ENCODE measurements at regions not wholly inside any gene's neighbourhood (a gene's known extent, or its start where the extent isn't known, plus 50 kb on each side); places are given as distances from the start of the nearest gene placed in this dataset.
A peak's percentile ranks its signal among the peaks of the same experiment; 100 is the strongest.
"Not testable (repeated sequence)": the region's sequence is repeated elsewhere in the genome, so short reads cannot be mapped to it uniquely, and the experiment has no call there.

DNA sequence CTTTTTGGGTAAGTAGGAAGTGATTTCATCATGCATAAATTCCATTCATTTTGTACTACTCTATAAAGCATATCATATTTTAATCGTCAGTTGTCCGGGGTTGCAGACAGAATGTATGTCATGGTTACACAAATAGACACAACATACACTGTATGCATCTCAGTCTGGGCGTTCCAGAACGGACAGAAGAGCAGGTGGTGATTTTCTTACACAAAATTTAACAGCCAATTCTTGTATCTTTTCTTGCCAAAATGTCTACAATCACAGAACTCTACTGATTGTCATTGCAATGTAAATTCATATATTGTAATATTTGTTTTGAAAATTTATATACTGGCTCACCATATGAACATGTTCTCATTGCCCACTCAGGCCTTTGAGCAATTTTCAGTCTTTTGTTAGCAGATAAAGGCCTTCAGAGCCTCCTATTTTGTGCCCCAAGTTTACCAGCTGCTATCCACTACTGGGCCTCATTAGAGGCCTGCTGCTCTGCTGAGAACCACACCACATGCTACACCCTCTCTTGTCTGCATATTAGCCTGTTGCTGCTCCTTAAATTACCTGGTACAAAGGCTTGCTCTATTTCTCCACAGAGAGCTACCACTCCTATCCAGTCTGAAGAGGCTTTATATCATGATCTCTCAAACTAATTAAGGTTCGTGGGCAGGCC is 61.5 kb downstream of the PRDM13 start:
- DNase-seq (ENCODE audit: low read depth), result no peak

DNA sequence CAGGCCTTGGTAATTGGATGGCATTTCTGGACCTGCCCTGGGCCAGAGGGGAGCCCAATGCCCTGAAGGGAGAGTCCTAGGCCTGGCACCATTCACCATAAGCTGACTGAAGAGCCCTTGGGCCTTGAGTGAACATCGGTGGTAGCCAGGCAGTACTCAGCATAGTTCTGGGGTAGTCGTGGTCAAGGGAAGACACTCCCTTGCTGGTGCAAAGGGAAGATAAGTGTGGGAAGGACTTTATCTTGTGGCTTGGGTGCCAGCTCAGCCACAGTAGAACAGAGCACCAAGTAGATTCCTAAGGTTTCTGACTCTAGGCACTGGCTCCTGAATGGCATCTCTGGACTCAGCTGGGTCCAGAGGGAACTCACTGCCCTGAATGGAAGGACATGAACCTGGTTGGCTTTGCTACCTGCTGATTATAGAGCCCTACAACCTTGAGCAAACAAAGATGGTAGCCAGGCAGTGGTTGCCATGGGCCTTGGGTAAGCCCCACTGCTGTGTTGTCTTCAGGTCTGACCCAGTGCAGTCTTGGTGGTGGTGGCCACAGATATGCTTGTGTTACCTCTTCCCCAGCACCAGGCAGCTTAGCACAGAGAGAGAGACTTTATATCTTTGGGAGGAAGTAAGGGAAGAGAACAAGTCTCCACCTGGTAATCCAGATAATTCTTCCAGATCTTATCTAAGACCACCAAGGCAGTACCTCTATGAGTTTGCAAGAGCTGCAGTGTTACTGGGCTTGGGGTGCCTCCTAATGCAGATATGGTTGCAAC is 83.5 kb downstream of the PRDM13 start:
- DNase-seq (ENCODE audit: low read depth), result peak; percentile 35

DNA sequence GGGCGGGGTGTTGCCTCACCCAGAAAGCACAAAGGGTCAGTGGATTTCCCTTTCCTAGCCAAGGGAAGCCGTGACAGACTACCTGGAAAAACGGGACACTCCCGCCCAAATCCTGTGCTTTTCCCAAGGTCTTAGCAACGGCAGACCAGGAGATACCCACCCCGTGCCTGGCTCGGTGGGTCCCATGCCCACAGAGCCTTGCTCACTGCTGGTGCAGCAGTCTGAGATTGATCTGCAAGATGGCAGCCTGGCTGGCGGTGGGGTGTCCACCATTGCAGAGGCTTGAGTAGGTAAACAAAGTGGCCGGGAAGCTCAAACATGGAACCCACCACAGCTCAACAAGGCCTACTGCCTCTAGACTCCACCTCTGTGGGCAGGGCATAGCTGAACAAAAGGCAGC is 95.7 kb downstream of the PRDM13 start:
- not testable (repeated sequence) for DNase-seq (ENCODE audit: low read depth)

DNA sequence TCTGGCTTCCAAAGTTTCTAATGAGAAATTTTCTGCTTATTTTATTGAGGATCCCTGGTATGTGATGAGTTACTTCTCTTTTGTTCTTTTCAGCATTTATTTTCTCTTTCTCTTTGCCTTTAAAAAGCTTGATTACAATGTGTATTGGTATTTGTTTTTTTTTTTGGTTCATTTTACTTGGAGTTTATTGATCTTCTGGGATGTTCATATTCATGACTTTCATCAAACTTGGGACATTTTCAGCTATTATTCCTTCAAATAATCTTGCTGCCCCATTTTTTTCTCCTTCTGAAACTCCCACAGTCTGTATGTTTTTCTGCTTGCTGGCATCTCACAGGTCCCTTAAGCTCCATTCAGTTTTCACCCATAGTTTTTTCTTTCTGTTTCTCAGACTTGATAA is 102.4 kb downstream of the PRDM13 start:
- no peak for DNase-seq (ENCODE audit: low read depth)

DNA sequence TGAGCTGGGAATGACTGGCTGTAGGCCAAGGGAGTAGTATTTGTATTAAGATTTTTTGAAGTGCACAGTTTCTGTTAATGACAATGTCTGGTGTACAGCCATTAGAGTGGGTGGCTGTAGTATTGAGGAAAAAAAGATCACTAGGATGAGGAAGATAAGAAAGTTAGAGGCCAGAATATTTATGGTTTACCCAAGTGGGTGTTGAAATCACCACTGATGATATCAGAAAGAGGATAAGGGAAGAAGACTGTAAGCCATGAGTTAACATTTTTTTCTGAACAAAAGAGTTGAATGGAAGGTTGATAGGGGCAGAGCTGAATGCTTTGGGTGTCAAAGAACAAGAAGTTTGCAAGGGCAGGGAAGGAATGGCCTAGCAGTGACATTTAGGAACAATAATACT is 104.7 kb downstream of the PRDM13 start:
- no peak for DNase-seq (ENCODE audit: low read depth)

DNA sequence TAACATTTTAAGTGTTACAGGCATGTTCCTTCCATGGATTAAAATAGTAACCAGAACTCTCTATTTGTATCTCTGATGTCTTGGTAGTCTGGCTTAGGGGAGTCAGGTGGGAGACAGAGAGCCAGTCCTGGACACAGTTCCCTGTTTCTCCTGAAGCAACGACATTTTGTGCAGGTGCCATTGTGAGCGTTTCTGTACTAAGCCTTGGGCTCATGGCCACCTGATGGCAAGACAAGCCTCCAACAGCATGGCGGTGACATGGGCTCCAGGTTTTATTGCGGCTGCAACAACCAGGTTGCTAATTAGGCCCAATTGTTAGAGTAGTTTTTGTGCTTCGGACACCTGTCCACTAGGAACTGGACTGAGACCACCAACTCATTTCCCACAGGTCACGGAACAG is 105.3 kb downstream of the PRDM13 start:
- no peak for DNase-seq (ENCODE audit: low read depth)

DNA sequence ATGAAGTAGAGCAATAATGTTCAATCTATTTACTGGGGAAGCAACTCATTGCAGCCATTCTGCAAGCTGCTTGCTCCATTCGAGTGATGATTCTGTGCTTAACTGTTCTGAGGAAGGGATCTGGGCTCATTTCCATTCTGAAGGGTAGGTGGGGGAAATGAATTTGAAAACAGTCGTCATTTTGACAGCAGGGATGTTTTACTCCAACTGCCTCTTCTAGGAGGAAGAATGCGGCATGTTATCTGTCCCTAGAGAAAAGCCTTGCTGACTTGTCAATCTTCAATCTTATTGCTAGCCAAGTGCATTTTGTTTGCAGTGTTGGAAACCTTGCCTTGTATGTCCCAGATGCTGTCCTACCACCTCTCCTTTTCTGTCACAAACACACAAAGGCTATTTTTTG is 105.9 kb downstream of the PRDM13 start:
- DNase-seq (ENCODE audit: low read depth), result no peak

DNA sequence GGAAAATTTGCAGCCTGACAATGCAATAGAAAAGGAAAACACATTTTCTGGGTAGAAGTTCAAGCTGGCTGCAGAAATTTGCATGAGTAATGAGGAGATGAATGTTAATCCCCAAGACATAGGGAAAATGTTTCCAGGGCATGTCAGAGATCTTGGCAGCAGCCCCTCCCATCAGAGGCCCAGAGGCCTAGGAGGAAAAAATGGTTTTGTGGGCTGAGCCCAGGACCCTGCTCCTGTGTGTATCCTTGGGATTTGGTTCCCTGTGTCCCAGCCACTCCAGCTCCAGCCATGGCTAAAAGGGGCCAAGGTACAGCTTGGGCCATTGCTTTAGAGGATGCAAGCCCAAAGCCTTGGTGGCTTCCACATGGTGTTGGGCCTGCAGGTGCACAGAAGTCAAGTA is 115.4 kb downstream of the PRDM13 start:
- not testable (repeated sequence) for DNase-seq (ENCODE audit: low read depth)

DNA sequence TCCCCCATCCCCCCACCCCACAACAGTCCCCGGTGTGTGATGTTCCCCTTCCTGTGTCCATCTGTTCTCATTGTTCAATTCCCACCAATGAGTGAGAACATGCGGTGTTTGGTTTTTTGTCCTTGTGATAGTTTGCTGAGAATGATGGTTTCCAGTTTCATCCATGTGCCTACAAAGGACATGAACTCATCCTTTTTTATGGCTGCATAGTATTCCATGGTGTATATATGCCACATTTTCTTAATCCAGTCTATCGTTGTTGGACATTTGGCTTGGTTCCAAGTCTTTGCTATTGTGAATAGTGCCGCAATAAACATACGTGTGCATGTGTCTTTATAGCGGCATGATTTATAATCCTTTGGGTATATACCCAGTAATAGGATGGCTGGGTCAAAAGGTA is 123.6 kb downstream of the PRDM13 start:
- DNase-seq (ENCODE audit: low read depth), result not testable (repeated sequence)

DNA sequence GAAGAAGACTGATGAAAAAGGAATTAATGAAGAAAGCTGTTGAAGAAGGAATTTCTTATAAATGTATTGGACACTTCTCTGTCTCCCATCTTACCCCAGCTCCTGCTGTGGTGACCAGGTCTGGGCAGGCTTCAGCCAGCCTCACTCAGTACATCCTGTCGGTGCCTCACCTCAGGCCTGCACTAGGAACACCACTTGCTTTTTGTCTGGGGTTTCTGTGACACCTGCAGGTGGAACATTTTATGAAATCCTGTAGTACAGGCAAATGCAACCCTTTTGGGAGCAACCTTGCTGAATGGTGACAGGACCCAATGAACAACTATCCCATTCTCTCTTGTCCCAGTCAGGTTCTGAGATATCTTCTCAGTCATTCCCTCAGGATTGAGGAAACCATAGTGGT is 129.7 kb downstream of the PRDM13 start:
- no peak for DNase-seq (ENCODE audit: low read depth)

DNA sequence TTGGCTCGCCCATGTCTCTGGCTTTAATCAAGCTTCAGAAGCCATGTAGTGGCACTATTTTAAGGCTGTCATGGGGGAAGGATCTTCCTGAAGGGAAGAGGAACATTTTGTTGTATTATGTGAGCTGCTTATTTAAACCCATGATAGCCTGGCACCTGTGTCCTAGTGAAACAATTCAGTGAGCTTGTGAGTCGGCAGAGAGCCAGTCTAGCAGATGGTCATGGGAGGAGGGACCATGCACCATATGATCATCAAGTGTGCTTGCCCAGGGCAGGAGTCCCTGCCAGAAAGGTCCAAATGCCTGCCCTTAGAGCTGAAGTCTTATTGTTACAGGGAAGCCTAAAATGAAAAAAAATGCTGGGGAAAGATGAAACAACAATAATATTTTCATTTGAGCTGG is 132.9 kb downstream of the PRDM13 start:
- DNase-seq (ENCODE audit: low read depth), result no peak

DNA sequence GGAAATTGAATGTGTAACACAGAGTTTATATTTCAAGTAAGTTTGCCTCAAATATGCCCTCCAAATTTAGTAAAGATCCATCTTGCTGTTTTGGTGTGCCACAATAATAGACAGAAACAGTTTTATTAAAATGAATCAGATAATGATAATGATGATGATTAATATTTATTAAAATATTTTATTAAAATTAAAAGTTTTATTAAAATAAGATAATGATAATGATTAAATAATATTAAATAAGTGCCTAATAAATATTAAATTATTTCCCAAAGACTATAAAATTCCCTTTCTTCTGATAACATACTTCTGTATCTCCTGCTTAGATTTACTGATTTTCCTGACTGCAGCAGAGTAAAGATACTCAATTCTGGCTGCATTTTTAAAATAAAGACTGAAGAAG is 134.5 kb downstream of the PRDM13 start:
- no peak for DNase-seq (ENCODE audit: low read depth)

DNA sequence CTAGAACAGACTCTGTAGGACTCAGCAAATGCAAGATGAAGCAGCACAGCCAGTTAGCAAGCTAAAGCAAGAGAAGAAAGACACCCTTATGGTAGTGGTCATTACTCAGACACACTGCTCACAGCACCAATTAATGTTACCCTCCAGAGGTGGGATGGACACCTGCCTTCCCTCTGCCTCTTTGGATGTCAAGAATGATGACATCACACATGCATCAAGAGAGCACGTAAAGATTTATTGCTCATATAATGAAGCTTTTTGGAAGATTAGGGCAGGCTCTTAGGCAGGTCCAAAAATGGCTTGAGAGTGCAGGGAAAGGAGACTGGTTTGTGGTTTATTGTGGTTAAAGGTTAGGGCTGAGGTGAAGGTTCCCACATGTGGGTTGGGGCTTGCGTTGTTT is 137.0 kb downstream of the PRDM13 start:
- DNase-seq (ENCODE audit: low read depth), result no peak

DNA sequence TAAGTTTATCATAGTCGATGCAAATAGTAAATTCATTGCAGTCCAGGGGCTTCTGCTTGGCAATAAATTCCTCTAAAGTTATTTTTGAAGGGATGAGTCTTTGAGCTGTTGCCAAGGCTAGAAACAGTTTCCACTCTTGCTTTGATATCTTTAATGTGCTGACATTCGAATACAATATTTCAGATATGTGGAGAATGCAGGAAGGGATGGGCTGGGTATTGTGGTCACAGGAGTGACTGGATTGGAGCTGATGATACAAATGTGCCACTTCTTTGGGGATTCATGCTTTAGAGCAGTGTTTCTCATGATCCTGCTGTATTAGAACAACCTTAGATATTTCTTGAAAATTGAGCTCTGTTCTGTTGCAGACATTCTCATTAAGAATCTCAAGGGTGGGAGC is 139.0 kb downstream of the PRDM13 start:
- DNase-seq (ENCODE audit: low read depth), result no peak

DNA sequence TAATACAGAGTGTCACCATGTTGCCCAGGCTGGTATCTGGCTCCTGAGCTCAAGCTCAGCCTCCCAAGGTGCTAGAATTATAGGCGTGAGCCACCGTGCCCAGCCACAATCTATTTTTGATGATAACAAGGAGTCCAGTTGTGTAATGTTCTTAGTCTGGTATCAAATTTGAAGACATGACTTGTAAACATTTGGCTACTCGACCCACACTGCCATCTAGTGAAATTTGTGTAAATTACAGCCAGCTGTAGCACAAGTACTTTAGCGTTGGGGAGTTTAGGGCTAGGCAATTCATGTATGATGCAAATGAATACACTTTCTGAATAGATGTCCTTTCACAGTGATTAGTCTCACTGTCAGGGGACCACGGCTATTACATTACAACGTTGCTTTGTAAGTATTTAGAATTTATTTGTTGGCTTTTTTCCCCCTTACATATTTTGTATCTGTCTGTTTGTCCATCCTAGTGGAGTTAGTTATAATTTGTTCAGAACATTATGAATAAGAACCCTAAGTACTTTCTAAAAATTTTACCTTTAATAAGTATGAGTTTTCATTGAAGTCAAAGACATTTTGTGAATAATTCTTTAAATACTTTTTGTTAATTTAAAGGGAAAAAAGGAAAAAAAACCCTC is 139.7 kb downstream of the PRDM13 start:
- peak; percentile 45 for DNase-seq (ENCODE audit: low read depth)

DNA sequence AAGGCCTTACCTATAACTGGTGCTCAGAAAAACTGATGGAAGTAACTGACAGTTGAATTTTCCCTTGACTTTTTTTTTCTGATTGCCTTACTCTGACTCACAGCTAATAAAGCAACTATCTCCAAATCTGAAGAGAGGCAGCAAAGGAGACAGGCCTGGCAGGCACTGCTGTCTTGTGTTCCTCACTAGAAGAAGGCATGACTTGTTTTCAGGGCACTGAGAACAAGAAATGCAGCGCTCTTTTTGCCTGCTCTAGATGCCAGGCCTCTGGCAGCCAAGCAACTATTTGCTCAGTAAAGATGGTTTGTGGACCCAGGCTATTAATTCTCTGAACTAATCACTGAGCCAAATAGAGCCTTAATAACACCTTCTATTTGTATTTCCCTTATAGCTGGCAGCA is 155.1 kb downstream of the PRDM13 start:
- DNase-seq (ENCODE audit: low read depth), result no peak

DNA sequence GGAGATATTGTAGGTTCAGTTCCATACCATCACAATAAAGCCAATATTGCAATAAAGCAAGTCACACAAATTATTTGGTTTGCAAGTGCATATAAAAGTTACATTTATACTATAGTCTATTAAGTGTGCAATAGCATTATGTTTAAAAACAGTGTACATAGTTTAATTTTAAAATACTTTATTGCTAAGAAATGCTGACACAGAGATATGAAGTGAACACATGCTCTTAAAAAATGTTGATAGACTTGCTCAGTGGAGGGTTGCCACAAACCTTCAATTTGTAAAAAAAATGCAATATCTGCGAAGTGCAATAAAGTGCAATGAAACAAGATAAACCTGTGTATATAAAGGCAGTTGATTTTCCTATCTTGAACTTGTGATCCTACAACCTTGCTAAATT is 161.5 kb downstream of the PRDM13 start:
- DNase-seq (ENCODE audit: low read depth), result no peak

DNA sequence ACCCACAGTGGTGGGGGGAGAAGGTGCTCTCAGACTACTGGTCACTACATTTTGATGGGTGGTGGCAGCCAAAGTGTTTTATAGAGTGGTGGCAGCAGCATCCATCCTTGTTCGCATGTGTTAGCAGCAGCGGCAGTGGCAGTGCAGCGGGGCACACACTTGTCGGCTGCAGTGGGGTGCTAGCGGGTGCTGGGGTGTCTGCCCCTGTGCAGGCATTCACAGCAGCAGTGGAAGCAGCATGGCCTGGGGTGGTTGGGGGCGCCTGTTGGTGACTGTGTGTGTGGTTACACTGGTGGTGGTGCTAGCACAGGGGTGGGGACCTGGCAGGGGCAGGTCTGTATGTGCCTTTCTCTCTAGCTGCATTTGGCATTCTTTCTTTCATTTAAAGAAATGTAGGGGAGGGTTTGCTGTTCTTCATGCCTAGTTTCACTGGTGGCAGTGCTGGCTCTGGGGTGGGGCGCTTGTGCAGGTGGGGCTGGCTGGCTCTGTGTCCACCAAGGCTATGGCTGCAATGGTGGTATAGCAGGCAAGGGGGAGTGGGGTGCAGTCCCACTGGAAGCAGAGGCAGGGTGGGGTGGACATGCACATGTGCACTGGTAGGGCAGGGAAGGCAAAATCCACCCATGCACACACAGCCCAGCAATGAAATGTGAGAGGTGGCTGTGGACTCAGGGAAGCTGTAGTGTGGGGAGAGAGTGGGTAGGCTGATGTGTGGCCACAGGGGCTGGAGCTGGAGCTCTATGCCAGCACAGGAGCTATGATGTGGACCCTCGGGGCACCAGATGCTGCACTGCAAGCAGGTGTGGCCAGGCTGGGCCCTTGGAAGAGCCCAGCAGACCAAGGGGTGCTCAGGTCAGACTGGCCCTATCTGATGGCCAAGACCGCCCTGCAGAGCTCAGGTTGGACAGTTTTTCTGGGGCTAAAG is 173.3 kb downstream of the PRDM13 start:
- DNase-seq (ENCODE audit: low read depth), result no peak

DNA sequence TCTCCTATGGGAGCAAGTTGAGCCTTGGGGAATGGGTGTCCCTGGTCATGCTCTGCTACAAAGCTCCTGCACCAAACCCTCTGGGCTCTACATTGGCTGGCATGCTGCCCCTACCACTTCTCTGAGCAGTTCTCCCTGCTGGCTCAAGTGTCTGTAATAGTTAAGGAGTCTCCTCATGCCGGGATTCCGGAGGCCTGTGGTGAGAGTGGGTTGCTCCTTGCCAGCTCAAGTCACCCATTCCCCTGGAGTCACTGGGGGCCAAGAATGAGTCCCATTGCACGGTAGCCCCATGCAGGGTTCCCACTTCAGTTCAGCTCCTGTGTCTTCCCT is 173.9 kb downstream of the PRDM13 start:
- no peak for DNase-seq (ENCODE audit: low read depth)

DNA sequence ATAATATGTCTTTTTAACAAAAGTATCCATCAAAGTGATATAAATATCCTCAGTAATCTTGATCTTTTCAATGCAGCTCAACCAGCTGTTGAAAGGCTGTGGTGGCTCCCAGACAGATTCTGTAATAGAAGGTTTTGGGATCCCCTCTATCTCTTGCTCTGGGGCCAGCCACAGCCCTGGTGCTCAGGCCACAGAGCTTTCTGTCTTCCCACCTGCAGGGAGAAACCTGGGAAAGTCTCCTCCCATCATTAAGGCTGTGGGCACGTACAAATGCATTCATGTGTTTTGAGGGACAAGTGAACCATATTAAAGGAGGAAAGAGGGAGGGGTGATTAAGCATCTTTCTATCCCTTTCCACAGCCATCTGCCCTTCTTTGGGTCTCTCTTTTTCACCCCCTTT is 183.1 kb downstream of the PRDM13 start:
- DNase-seq (ENCODE audit: low read depth), result no peak

DNA sequence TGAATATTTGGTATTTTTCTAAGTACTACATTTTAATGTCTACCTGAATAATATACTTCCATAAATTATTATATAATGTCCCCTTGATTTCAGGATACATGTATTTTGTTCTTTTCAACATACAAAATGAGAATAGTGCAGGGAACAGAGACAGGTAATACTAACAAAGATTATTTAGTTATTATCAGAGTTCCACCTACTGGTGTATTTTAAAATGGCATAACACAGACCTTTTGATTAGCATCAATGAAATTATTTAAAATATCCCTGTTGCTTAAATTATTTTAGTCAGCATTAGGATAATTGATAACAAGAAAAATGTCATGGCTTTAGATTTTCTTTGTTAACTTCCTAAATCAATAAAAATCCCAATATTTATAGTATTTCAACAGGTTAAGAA is 184.0 kb downstream of the PRDM13 start:
- no peak for DNase-seq (ENCODE audit: low read depth)

DNA sequence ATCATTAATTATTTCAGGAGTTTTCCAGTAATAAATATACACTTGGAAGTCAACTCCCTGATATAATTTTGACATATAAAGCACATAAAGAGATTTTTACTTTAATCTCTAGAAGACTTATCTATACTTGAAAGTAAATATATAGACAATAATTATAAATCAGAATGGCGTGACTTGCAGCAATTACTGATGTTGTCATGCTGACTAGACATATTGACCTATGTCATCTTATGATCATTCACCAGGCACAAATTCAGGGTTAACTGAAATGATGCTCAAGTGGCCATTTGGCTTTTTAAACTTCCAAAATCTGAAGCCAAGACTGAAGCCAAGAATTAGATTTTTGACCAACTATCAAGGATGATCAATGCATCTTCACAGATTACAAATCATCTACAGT is 192.2 kb downstream of the MCHR2 start:
- no peak for DNase-seq (ENCODE audit: low read depth)

All from CMK (cell line).